ENCODE measurements at regions not wholly inside any gene's neighbourhood (a gene's known extent, or its start where the extent isn't known, plus 50 kb on each side); places are given as distances from the start of the nearest gene placed in this dataset.

GRCh38 chr1:82451191-82451590, 650.5 kb downstream of the ADGRL2 start:
- Histone ChIP-seq H3K27me3 (no peaks in the 10 kb centered on the region), H3K27ac (no peak overlapping the region), H3K36me3 (no peaks in the 10 kb centered on the region), H3K9me3 (peaks cover 0 to 9% (median 3%) of the 10 kb centered on the region in 4 donors), H3K4me3 (no peak overlapping the region), H3K4me1 (peaks cover 0 to 2% (median 0%) of the 10 kb centered on the region in 4 donors)
- no peak for DNase-seq
- intact Hi-C loops (cut with DNase I): no loop called here
- 91 to 96% methylated on average over 2 of the region's 2 CpGs for WGBS, 2 donors
- TF ChIP-seq EP300 (IDR thresholded peaks at IDR 0.05) (no peak), POLR2AphosphoS5 (IDR thresholded peaks at IDR 0.05) (no peak), POLR2A (IDR thresholded peaks at IDR 0.05) (no peak), CTCF (IDR thresholded peaks at IDR 0.05) (no peak)

- intact Hi-C loops (cut with DNase I): no loop called here
- 76 to 83% methylated on average over 4 of the region's 4 CpGs for WGBS, 2 donors
- no peak for TF ChIP-seq EP300 (IDR thresholded peaks at IDR 0.05)
Measured at GRCh38 chr1:82449506-82450057, 648.8 kb downstream of the ADGRL2 start.

GRCh38 chr1:82446955-82447354, 646.2 kb downstream of the ADGRL2 start:
- peak overlapping the region in 1 of 4 donors; percentile 36 for H3K27ac ChIP-seq
- intact Hi-C loops (cut with DNase I): no loop called here

More at GRCh38 chr1:82449506-82450057, 648.8 kb downstream of the ADGRL2 start:
- Histone ChIP-seq H3K4me3 (no peak overlapping the region), H3K27me3 (no peaks in the 10 kb centered on the region), H3K9me3 (peaks cover 0 to 9% (median 3%) of the 10 kb centered on the region in 4 donors), H3K4me1 (peaks cover 0 to 3% (median 0%) of the 10 kb centered on the region in 4 donors), H3K27ac (no peak overlapping the region), H3K36me3 (no peaks in the 10 kb centered on the region)
- no peak for DNase-seq

GRCh38 chr1:82446236-82446635, 645.5 kb downstream of the ADGRL2 start:
- Histone ChIP-seq H3K27ac (peak overlapping the region in 1 of 4 donors; percentile 36), H3K4me3 (no peak overlapping the region), H3K4me1 (peaks cover 0 to 3% (median 0%) of the 10 kb centered on the region in 4 donors), H3K27me3 (no peaks in the 10 kb centered on the region), H3K9me3 (no peaks in the 10 kb centered on the region), H3K36me3 (no peaks in the 10 kb centered on the region)
- no peak for DNase-seq
- intact Hi-C loops (cut with DNase I): no loop called here
- TF ChIP-seq EP300 (IDR thresholded peaks at IDR 0.05) (no peak), CTCF (IDR thresholded peaks at IDR 0.05) (no peak), POLR2A (IDR thresholded peaks at IDR 0.05) (no peak), POLR2AphosphoS5 (IDR thresholded peaks at IDR 0.05) (no peak)
- 54 to 62% methylated on average over 2 of the region's 2 CpGs for WGBS, 2 donors

More at GRCh38 chr1:82446955-82447354, 646.2 kb downstream of the ADGRL2 start:
- H3K36me3 ChIP-seq: no peaks in the 10 kb centered on the region
- no peak for DNase-seq
- peaks cover 0 to 3% (median 0%) of the 10 kb centered on the region in 4 donors for H3K4me1 ChIP-seq
- H3K9me3 ChIP-seq: peaks cover 0 to under 1% (median 0%) of the 10 kb centered on the region in 4 donors
- H3K27me3 ChIP-seq: no peaks in the 10 kb centered on the region
- no peak overlapping the region for H3K4me3 ChIP-seq
- no peak for TF ChIP-seq POLR2A (IDR thresholded peaks at IDR 0.05)
- no peak for TF ChIP-seq EP300 (IDR thresholded peaks at IDR 0.05)
- TF ChIP-seq POLR2AphosphoS5 (IDR thresholded peaks at IDR 0.05): no peak
- no peak for TF ChIP-seq CTCF (IDR thresholded peaks at IDR 0.05)

GRCh38 chr1:82445827-82446226, 645.1 kb downstream of the ADGRL2 start:
- H3K36me3 ChIP-seq: no peaks in the 10 kb centered on the region
- TF ChIP-seq POLR2AphosphoS5 (IDR thresholded peaks at IDR 0.05): no peak
- no peak for TF ChIP-seq CTCF (IDR thresholded peaks at IDR 0.05)
- no peak for TF ChIP-seq EP300 (IDR thresholded peaks at IDR 0.05)
- TF ChIP-seq POLR2A (IDR thresholded peaks at IDR 0.05): no peak
- peaks cover 0 to 3% (median 0%) of the 10 kb centered on the region in 4 donors for H3K4me1 ChIP-seq
- DNase-seq: no peak
- H3K9me3 ChIP-seq: no peaks in the 10 kb centered on the region
- no peak overlapping the region for H3K4me3 ChIP-seq
- H3K27ac ChIP-seq: peak overlapping the region in 1 of 4 donors; percentile 36
- no peaks in the 10 kb centered on the region for H3K27me3 ChIP-seq
- intact Hi-C loops (cut with DNase I): no loop called here
- 71 to 89% methylated on average over 3 of the region's 3 CpGs for WGBS, 2 donors
